K562 (cell line): ENCODE measurements at regions not wholly inside any gene's neighbourhood (a gene's known extent, or its start where the extent isn't known, plus 50 kb on each side); places are given as distances from the start of the nearest gene placed in this dataset.

Experiments
- CBX5 ChIP-seq: IDR thresholded peaks from 2 replicates; pipeline ENCODE4 v1.6.1; 2014; ENCODE audit warnings: low read depth, borderline replicate concordance
- MAFK ChIP-seq: IDR thresholded peaks from 2 replicates; pipeline ENCODE4 v1.6.1; 2011; ENCODE audit warnings: low read length, improper control_type of control experiment
- NCOA4 ChIP-seq: fragments of 450-650 bp; IDR thresholded peaks from 2 replicates; pipeline ENCODE4 v1.6.1; 2018; ENCODE audit warnings: mild to moderate bottlenecking; ENCODE audit not compliant: partially characterized antibody
- NFIC ChIP-seq: fragments of 450-650 bp; IDR thresholded peaks from 2 replicates; pipeline ENCODE4 v1.6.1; 2017; ENCODE audit warnings: mild to moderate bottlenecking, inconsistent platforms
- NFYB ChIP-seq: IDR thresholded peaks from 2 replicates; pipeline ENCODE4 v1.6.1; 2011; ENCODE audit warnings: mild to moderate bottlenecking, moderate library complexity; ENCODE audit not compliant: insufficient read length; ENCODE audit errors: extremely low read depth
- PTTG1 ChIP-seq: fragments of 450-650 bp; IDR thresholded peaks from 2 replicates; pipeline ENCODE4 v1.6.1; 2016; ENCODE audit warnings: low read depth, mild to moderate bottlenecking, missing genetic modification characterization, missing compliant biosample characterization
- SMAD1 ChIP-seq: fragments of 150-350 bp; IDR thresholded peaks from 2 replicates; pipeline ENCODE4 v1.6.1; 2014; ENCODE audit warnings: low read length, low read depth; ENCODE audit not compliant: partially characterized antibody
- ZFX ChIP-seq: sonication (generic); formaldehyde crosslinking; IDR thresholded peaks from 2 replicates; pipeline ENCODE4 v1.8.0; 2022; ENCODE audit warnings: mild to moderate bottlenecking, missing genetic modification reagents, moderate library complexity
- TF ChIP-seq, protein P1 (sequence below), 3 experiments: IDR thresholded peaks in 2 of 3; conservative IDR thresholded peaks in 1 of 3; 2 replicates each; pipeline ENCODE4 v1.5.1; 2011 to 2012; ENCODE audit warnings: low read length in 3 of 3, mild to moderate bottlenecking in 3 of 3, control low read depth in 2 of 3, improper control_type of control experiment in 1 of 3, inconsistent platforms in 1 of 3, low read depth in 1 of 3, mixed read lengths in 1 of 3, moderate library complexity in 1 of 3; ENCODE audit not compliant: insufficient read depth in 2 of 3
- TF ChIP-seq, protein P2 (sequence below): fragments of 250-450 bp; sonication (Bioruptor Pico); IDR thresholded peaks from 2 replicates; pipeline ENCODE4 v1.8.0; 2021; ENCODE audit warnings: moderate library complexity, mild to moderate bottlenecking, inconsistent platforms

DNA sequence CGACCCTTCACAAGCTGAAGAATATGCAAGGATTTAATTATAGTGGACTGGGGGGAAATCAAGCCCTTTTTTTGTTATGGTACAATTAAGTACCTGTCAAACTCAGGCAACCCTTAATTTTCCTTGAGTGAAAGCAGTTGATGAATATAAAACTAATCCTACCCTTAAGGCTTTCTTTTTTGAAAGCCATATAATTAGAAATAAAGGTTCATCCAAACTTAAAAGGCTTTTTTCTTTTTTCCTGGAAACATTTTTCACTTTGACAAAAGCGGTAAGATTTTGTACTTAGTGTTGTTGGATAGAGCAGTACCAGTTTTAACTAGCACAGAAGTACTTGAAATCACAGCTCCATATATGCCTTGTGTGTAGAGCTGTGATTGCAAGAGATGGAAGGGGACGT is 91.9 kb upstream of the MANSC4 start:
- no peak for TF ChIP-seq SMAD1
- TF ChIP-seq NCOA4 = no peak
- TF ChIP-seq NFIC = no peak
- TF ChIP-seq NFYB = no peak
- TF ChIP-seq PTTG1 = no peak
- no peak for TF ChIP-seq CBX5
- TF ChIP-seq, protein P1, sequence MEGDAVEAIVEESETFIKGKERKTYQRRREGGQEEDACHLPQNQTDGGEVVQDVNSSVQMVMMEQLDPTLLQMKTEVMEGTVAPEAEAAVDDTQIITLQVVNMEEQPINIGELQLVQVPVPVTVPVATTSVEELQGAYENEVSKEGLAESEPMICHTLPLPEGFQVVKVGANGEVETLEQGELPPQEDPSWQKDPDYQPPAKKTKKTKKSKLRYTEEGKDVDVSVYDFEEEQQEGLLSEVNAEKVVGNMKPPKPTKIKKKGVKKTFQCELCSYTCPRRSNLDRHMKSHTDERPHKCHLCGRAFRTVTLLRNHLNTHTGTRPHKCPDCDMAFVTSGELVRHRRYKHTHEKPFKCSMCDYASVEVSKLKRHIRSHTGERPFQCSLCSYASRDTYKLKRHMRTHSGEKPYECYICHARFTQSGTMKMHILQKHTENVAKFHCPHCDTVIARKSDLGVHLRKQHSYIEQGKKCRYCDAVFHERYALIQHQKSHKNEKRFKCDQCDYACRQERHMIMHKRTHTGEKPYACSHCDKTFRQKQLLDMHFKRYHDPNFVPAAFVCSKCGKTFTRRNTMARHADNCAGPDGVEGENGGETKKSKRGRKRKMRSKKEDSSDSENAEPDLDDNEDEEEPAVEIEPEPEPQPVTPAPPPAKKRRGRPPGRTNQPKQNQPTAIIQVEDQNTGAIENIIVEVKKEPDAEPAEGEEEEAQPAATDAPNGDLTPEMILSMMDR (IDR thresholded peaks at IDR 0.05 in 2 of 3, conservative IDR thresholded peaks at IDR 0.05 in 1 of 3; ENCODE audit: insufficient read depth in 2 of 3, low read depth in 1 of 3, low read length in 3 of 3) = no peak
- no peak for TF ChIP-seq ZFX (CRISPR knock-in tag)
- TF ChIP-seq MAFK = no peak
- TF ChIP-seq, protein P2, sequence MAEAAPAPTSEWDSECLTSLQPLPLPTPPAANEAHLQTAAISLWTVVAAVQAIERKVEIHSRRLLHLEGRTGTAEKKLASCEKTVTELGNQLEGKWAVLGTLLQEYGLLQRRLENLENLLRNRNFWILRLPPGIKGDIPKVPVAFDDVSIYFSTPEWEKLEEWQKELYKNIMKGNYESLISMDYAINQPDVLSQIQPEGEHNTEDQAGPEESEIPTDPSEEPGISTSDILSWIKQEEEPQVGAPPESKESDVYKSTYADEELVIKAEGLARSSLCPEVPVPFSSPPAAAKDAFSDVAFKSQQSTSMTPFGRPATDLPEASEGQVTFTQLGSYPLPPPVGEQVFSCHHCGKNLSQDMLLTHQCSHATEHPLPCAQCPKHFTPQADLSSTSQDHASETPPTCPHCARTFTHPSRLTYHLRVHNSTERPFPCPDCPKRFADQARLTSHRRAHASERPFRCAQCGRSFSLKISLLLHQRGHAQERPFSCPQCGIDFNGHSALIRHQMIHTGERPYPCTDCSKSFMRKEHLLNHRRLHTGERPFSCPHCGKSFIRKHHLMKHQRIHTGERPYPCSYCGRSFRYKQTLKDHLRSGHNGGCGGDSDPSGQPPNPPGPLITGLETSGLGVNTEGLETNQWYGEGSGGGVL = no peak
